ENCODE measurements at regions not wholly inside any gene's neighbourhood (a gene's known extent, or its start where the extent isn't known, plus 50 kb on each side); places are given as distances from the start of the nearest gene placed in this dataset.
"Not testable (repeated sequence)": the region's sequence is repeated elsewhere in the genome, so short reads cannot be mapped to it uniquely, and the experiment has no call there.

- 88 to 94% methylated on average over 4 of the region's 4 CpGs for WGBS, 2 donors
- DNase-seq = no peak
- H3K4me1 ChIP-seq = no peaks in the 10 kb centered on the region
- TF ChIP-seq CTCF (IDR thresholded peaks at IDR 0.05) = no peak
- no peak for TF ChIP-seq POLR2A (IDR thresholded peaks at IDR 0.05)
- no peaks in the 10 kb centered on the region for H3K36me3 ChIP-seq (ENCODE audit: low read depth, missing control alignments)
- no peak overlapping the region for H3K4me3 ChIP-seq
- intact Hi-C loops (cut with DNase I; ENCODE audit: low total_unique reads) = no loop called here
- H3K27ac ChIP-seq = no peak overlapping the region
- H3K9me3 ChIP-seq = no peaks in the 10 kb centered on the region
- H3K27me3 ChIP-seq = no peaks in the 10 kb centered on the region
Measured at GRCh38 chr18:75840131-75840530, 412.6 kb upstream of the SMIM21 start.

GRCh38 chr18:75839686-75840085 is 412.2 kb upstream of the SMIM21 start:
- WGBS, 2 donors = 67 to 81% methylated on average over 1 to 2 of the region's 2 CpGs
- H3K4me1 ChIP-seq; DNase-seq; intact Hi-C loops (cut with DNase I; ENCODE audit: low total_unique reads); H3K36me3 ChIP-seq (ENCODE audit: low read depth, missing control alignments); H3K4me3 ChIP-seq; H3K27ac ChIP-seq; H3K27me3 ChIP-seq; H3K9me3 ChIP-seq: not testable (repeated sequence)

GRCh38 chr18:75839041-75839440 is 411.5 kb upstream of the SMIM21 start:
- Histone ChIP-seq H3K4me3 (no peak overlapping the region), H3K9me3 (no peaks in the 10 kb centered on the region), H3K4me1 (no peaks in the 10 kb centered on the region), H3K27me3 (no peaks in the 10 kb centered on the region), H3K27ac (no peak overlapping the region), H3K36me3 (ENCODE audit: low read depth, missing control alignments) (no peaks in the 10 kb centered on the region)
- no peak for DNase-seq
- no peak for TF ChIP-seq POLR2A (IDR thresholded peaks at IDR 0.05)
- intact Hi-C loops (cut with DNase I; ENCODE audit: low total_unique reads) = no loop called here
- 84 to 88% methylated on average over 6 of the region's 6 CpGs for WGBS, 2 donors

GRCh38 chr18:75837316-75837715 is 409.8 kb upstream of the SMIM21 start:
- Histone ChIP-seq H3K36me3 (ENCODE audit: low read depth, missing control alignments) (no peaks in the 10 kb centered on the region), H3K4me3 (no peak overlapping the region), H3K9me3 (no peaks in the 10 kb centered on the region), H3K27me3 (no peaks in the 10 kb centered on the region), H3K4me1 (no peaks in the 10 kb centered on the region), H3K27ac (no peak overlapping the region)
- WGBS, 2 donors = 92 to 94% methylated on average over 2 of the region's 2 CpGs
- TF ChIP-seq CTCF (IDR thresholded peaks at IDR 0.05) = no peak
- no peak for TF ChIP-seq POLR2A (IDR thresholded peaks at IDR 0.05)
- DNase-seq = no peak
- intact Hi-C loops (cut with DNase I; ENCODE audit: low total_unique reads) = no loop called here

GRCh38 chr18:75836516-75836915 is 409.0 kb upstream of the SMIM21 start:
- no peak for DNase-seq
- 84 to 93% methylated on average over 2 of the region's 2 CpGs for WGBS, 2 donors
- intact Hi-C loops (cut with DNase I; ENCODE audit: low total_unique reads) = no loop called here
- no peaks in the 10 kb centered on the region for H3K27me3 ChIP-seq
- H3K27ac ChIP-seq = no peak overlapping the region
- H3K9me3 ChIP-seq = no peaks in the 10 kb centered on the region
- no peaks in the 10 kb centered on the region for H3K4me1 ChIP-seq
- no peak overlapping the region for H3K4me3 ChIP-seq
- TF ChIP-seq CTCF (IDR thresholded peaks at IDR 0.05) = no peak
- TF ChIP-seq POLR2A (IDR thresholded peaks at IDR 0.05) = no peak
- H3K36me3 ChIP-seq (ENCODE audit: low read depth, missing control alignments) = no peaks in the 10 kb centered on the region

- Histone ChIP-seq H3K9me3 (no peaks in the 10 kb centered on the region), H3K4me1 (no peaks in the 10 kb centered on the region), H3K36me3 (ENCODE audit: low read depth, missing control alignments) (no peaks in the 10 kb centered on the region), H3K27ac (no peak overlapping the region), H3K4me3 (no peak overlapping the region), H3K27me3 (no peaks in the 10 kb centered on the region)
- DNase-seq = no peak
- TF ChIP-seq CTCF (IDR thresholded peaks at IDR 0.05) (no peak), POLR2A (IDR thresholded peaks at IDR 0.05) (no peak)
- WGBS, 2 donors = 91 to 95% methylated on average over 4 of the region's 4 CpGs
- intact Hi-C loops (cut with DNase I; ENCODE audit: low total_unique reads) = no loop called here
Measured at GRCh38 chr18:75831960-75832359, 404.5 kb upstream of the SMIM21 start.
